ENCODE measurements at regions not wholly inside any gene's neighbourhood (a gene's known extent, or its start where the extent isn't known, plus 50 kb on each side); places are given as distances from the start of the nearest gene placed in this dataset.

DNA sequence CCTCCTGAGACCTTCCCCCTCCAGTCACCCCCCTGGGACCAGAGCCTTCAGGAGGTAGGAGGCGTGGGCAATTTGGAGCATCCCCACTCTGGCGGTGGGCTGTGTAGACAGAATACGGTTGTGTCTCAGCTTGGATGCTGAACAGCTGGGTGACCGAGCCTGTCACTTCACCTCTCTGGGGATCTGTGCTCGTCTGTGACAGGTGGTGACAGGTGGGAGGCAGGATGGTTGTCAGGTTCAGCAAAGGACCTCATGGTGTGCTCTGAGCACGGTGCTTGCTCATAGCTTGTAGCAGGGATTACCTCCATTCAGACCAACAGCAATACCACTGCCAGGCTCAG lies 186.5 kb upstream of the HS6ST1 start:
- DNase-seq (ENCODE audit: low spot score) = no peak
- Mint-ChIP-seq H3K27ac (no peak overlapping the region), H3K36me3 (no peaks in the 10 kb centered on the region), H3K9me3 (no peaks in the 10 kb centered on the region), H3K4me3 (no peak overlapping the region), H3K4me1 (no peaks in the 10 kb centered on the region), H3K27me3 (ENCODE audit: low read depth) (no peaks in the 10 kb centered on the region)
- CTCF ChIA-PET = no interaction called here
- POLR2A ChIA-PET = no interaction called here
- TF ChIP-seq RELA (CRISPR knock-in tag; IDR thresholded peaks at IDR 0.05; ENCODE audit: borderline replicate concordance) (no peak), TP53 (CRISPR knock-in tag; IDR thresholded peaks at IDR 0.05) (no peak), TCF7 (CRISPR knock-in tag; IDR thresholded peaks at IDR 0.05; ENCODE audit: low read depth) (no peak), ZNF416 (CRISPR knock-in tag; IDR thresholded peaks at IDR 0.05) (no peak)
- TF ChIP-seq, protein P1, sequence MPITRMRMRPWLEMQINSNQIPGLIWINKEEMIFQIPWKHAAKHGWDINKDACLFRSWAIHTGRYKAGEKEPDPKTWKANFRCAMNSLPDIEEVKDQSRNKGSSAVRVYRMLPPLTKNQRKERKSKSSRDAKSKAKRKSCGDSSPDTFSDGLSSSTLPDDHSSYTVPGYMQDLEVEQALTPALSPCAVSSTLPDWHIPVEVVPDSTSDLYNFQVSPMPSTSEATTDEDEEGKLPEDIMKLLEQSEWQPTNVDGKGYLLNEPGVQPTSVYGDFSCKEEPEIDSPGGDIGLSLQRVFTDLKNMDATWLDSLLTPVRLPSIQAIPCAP (CRISPR knock-in tag; IDR thresholded peaks at IDR 0.05) = no peak
- TF ChIP-seq, protein P2, sequence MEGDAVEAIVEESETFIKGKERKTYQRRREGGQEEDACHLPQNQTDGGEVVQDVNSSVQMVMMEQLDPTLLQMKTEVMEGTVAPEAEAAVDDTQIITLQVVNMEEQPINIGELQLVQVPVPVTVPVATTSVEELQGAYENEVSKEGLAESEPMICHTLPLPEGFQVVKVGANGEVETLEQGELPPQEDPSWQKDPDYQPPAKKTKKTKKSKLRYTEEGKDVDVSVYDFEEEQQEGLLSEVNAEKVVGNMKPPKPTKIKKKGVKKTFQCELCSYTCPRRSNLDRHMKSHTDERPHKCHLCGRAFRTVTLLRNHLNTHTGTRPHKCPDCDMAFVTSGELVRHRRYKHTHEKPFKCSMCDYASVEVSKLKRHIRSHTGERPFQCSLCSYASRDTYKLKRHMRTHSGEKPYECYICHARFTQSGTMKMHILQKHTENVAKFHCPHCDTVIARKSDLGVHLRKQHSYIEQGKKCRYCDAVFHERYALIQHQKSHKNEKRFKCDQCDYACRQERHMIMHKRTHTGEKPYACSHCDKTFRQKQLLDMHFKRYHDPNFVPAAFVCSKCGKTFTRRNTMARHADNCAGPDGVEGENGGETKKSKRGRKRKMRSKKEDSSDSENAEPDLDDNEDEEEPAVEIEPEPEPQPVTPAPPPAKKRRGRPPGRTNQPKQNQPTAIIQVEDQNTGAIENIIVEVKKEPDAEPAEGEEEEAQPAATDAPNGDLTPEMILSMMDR (IDR thresholded peaks at IDR 0.05) = no peak
- TF ChIP-seq, protein P3, sequence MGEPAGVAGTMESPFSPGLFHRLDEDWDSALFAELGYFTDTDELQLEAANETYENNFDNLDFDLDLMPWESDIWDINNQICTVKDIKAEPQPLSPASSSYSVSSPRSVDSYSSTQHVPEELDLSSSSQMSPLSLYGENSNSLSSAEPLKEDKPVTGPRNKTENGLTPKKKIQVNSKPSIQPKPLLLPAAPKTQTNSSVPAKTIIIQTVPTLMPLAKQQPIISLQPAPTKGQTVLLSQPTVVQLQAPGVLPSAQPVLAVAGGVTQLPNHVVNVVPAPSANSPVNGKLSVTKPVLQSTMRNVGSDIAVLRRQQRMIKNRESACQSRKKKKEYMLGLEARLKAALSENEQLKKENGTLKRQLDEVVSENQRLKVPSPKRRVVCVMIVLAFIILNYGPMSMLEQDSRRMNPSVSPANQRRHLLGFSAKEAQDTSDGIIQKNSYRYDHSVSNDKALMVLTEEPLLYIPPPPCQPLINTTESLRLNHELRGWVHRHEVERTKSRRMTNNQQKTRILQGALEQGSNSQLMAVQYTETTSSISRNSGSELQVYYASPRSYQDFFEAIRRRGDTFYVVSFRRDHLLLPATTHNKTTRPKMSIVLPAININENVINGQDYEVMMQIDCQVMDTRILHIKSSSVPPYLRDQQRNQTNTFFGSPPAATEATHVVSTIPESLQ (CRISPR knock-in tag; IDR thresholded peaks at IDR 0.05) = no peak
- ATAC-seq = no peak

DNA sequence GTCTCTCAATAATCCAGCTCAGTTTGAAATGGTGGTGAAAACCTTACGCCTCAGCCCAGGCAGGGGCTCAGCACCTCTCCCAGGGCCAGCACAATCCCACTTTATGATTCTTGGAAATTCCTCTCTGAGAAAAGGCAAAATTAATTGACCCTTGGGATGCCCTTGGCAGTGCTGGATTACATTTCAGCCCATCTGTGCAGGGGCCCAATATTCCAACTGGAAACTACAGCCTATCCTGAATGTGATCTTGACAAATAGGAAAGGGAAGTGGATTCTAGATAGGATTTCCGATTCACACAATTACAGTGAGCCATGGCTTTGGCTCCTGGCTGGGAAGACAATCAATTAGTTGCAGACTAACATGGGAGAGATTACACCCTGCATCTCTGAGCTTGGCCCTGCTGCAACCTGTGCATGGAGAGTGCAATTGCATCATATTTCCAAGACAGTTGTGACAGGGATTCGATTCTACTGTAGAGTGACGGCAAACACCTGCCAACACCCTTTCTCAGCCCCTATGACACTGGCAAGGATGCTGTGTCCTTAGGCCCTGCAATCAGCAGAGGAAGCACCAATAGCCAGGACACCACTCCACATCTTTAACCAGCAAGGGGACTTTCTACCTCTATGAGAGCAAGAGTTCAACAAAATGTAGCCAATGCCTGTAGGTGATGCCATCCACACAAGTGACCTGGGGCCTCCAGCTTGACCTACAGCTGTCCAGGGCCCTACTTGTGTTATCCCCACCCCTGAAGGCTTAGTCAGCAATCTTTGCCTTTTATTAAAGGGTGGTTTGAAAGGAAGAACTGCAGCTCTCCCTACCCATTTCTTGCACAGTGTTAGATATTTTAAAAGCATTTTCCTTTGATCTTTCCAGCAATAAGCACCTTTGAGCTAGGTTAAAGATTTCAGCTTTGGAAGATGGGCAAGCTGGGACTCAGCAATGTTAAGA lies 187.2 kb upstream of the HS6ST1 start:
- Mint-ChIP-seq H3K36me3 (no peaks in the 10 kb centered on the region), H3K4me1 (no peaks in the 10 kb centered on the region), H3K27me3 (ENCODE audit: low read depth) (no peaks in the 10 kb centered on the region), H3K27ac (no peak overlapping the region), H3K4me3 (no peak overlapping the region), H3K9me3 (no peaks in the 10 kb centered on the region)
- DNase-seq (ENCODE audit: low spot score) (no peak), ATAC-seq (no peak)
- ChIA-PET POLR2A (no interaction called here), CTCF (no interaction called here)
- TF ChIP-seq, protein P4, sequence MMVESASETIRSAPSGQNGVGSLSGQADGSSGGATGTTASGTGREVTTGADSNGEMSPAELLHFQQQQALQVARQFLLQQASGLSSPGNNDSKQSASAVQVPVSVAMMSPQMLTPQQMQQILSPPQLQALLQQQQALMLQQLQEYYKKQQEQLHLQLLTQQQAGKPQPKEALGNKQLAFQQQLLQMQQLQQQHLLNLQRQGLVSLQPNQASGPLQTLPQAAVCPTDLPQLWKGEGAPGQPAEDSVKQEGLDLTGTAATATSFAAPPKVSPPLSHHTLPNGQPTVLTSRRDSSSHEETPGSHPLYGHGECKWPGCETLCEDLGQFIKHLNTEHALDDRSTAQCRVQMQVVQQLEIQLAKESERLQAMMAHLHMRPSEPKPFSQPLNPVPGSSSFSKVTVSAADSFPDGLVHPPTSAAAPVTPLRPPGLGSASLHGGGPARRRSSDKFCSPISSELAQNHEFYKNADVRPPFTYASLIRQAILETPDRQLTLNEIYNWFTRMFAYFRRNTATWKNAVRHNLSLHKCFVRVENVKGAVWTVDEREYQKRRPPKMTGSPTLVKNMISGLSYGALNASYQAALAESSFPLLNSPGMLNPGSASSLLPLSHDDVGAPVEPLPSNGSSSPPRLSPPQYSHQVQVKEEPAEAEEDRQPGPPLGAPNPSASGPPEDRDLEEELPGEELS (CRISPR knock-in tag; IDR thresholded peaks at IDR 0.05) = no peak
- no peak for TF ChIP-seq MYBL2 (CRISPR knock-in tag; IDR thresholded peaks at IDR 0.05)
- TF ChIP-seq TCF7 (CRISPR knock-in tag; IDR thresholded peaks at IDR 0.05; ENCODE audit: low read depth) = no peak
- no peak for TF ChIP-seq HMGA2 (CRISPR knock-in tag; IDR thresholded peaks at IDR 0.05)
- no peak for TF ChIP-seq EMX1 (CRISPR knock-in tag; IDR thresholded peaks at IDR 0.05)
- TF ChIP-seq, protein P5, sequence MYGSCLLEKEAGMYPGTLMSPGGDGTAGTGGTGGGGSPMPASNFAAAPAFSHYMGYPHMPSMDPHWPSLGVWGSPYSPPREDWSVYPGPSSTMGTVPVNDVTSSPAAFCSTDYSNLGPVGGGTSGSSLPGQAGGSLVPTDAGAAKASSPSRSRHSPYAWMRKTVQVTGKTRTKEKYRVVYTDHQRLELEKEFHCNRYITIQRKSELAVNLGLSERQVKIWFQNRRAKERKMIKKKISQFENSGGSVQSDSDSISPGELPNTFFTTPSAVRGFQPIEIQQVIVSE (CRISPR knock-in tag; IDR thresholded peaks at IDR 0.05; ENCODE audit: borderline replicate concordance) = no peak
- TF ChIP-seq RORB (CRISPR knock-in tag; IDR thresholded peaks at IDR 0.05) = no peak
- TF ChIP-seq, protein P6, sequence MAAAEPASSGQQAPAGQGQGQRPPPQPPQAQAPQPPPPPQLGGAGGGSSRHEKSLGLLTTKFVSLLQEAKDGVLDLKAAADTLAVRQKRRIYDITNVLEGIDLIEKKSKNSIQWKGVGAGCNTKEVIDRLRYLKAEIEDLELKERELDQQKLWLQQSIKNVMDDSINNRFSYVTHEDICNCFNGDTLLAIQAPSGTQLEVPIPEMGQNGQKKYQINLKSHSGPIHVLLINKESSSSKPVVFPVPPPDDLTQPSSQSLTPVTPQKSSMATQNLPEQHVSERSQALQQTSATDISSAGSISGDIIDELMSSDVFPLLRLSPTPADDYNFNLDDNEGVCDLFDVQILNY (CRISPR knock-in tag; IDR thresholded peaks at IDR 0.05) = no peak
